Neural progenitor cell (in vitro differentiated cells): ENCODE measurements at regions not wholly inside any gene's neighbourhood (a gene's known extent, or its start where the extent isn't known, plus 50 kb on each side); places are given as distances from the start of the nearest gene placed in this dataset.

Experiments used
- CTCF ChIP-seq: fragments of 200-600 bp; sonication (generic); IDR thresholded peaks from 2 replicates; pipeline ENCODE4 v1.5.1; 2017; ENCODE audit warnings: antibody characterized with exemption, mild to moderate bottlenecking
- EZH2phosphoT487 ChIP-seq: fragments of 200-600 bp; sonication (generic); IDR thresholded peaks from 2 replicates; pipeline ENCODE4 v1.6.1; 2017; ENCODE audit warnings: antibody characterized with exemption

- TF ChIP-seq CTCF (no peak), EZH2phosphoT487 (no peak)
Measured at GRCh38 chr20:7708112-7708511, 232.1 kb downstream of the HAO1 start.
